DND-41 (cell line): ENCODE measurements at regions not wholly inside any gene's neighbourhood (a gene's known extent, or its start where the extent isn't known, plus 50 kb on each side); places are given as distances from the start of the nearest gene placed in this dataset.

ENCODE experiments used
- EZH2 ChIP-seq: IDR thresholded peaks from 3 replicates; pipeline ENCODE4 v1.6.1; 2012; ENCODE audit warnings: borderline replicate concordance, low read depth, mild to moderate bottlenecking, moderate library complexity, low read length, inconsistent platforms; ENCODE audit not compliant: severe bottlenecking
- TF ChIP-seq, protein P1 (sequence below): IDR thresholded peaks from 2 replicates; pipeline ENCODE4 v1.5.1; 2012; ENCODE audit warnings: borderline replicate concordance, low read length, moderate library complexity, mild to moderate bottlenecking; ENCODE audit not compliant: poor library complexity, severe bottlenecking; ENCODE audit errors: extremely low read depth

DNA sequence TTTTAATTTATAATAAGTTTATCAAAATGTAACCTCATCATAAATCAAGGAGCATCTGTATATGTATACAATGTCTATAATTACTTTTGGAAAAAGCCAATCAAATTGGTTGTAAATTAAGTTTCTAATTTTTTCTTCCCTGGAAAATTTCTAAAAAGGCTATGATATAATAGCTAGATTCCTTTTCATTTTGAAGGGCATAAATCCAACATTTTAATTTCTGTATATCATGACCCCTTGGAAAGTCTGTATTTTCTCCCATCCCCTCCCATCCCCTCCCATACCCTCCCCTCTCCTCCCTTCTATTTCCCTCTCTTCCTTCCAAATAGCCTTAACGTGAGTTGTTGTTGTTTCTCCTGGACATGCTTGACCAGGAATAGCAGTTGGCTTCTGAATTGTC, 247.1 kb upstream of the FSTL5 start:
- TF ChIP-seq, protein P1, sequence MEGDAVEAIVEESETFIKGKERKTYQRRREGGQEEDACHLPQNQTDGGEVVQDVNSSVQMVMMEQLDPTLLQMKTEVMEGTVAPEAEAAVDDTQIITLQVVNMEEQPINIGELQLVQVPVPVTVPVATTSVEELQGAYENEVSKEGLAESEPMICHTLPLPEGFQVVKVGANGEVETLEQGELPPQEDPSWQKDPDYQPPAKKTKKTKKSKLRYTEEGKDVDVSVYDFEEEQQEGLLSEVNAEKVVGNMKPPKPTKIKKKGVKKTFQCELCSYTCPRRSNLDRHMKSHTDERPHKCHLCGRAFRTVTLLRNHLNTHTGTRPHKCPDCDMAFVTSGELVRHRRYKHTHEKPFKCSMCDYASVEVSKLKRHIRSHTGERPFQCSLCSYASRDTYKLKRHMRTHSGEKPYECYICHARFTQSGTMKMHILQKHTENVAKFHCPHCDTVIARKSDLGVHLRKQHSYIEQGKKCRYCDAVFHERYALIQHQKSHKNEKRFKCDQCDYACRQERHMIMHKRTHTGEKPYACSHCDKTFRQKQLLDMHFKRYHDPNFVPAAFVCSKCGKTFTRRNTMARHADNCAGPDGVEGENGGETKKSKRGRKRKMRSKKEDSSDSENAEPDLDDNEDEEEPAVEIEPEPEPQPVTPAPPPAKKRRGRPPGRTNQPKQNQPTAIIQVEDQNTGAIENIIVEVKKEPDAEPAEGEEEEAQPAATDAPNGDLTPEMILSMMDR = no peak
- TF ChIP-seq EZH2 = no peak
